Left lung (tissue), 4 donors: ENCODE measurements at regions not wholly inside any gene's neighbourhood (a gene's known extent, or its start where the extent isn't known, plus 50 kb on each side); places are given as distances from the start of the nearest gene placed in this dataset.

Source experiments
- ATAC-seq: fragments of 200-7000 bp; cut with Tn5 transposase; one replicate; pipeline ENCODE4 v1.9.1; 2020; ENCODE audit warnings: moderate library complexity
- DNase-seq, 4 donors: peaks; one replicate each; pipeline ENCODE4 v3.0.0-alpha.2; 2013 to 2020
- H3K27ac ChIP-seq, 2 donors: fragments of 200-600 bp; sonication (generic) in 1 of 2; one replicate each; pipeline versions ENCODE4 v1.5.0 to v1.8.0; 2020 to 2021
- H3K27me3 ChIP-seq, 2 donors: fragments of 200-600 bp; sonication (generic) in 1 of 2; one replicate each; pipeline versions ENCODE4 v1.5.0 to v1.8.0; 2020 to 2021
- H3K36me3 ChIP-seq, 2 donors: fragments of 200-600 bp; sonication (generic) in 1 of 2; one replicate each; pipeline versions ENCODE4 v1.5.0 to v1.8.0; 2020 to 2021
- H3K4me1 ChIP-seq, 2 donors: fragments of 200-600 bp; one replicate each; pipeline ENCODE4 v1.8.0; 2021
- H3K4me3 ChIP-seq, 2 donors: fragments of 200-600 bp; sonication (generic) in 1 of 2; one replicate each; pipeline versions ENCODE4 v1.5.0 to v1.8.0; 2020 to 2021; ENCODE audit warnings: mild to moderate bottlenecking in 1 of 2
- H3K9me3 ChIP-seq, 2 donors: fragments of 200-600 bp; sonication (generic) in 1 of 2; one replicate each; pipeline versions ENCODE4 v1.5.0 to v1.8.0; 2020 to 2021
- CTCF ChIP-seq, 2 donors: fragments of 200-600 bp; sonication (generic) in 1 of 2; IDR thresholded peaks; one replicate each; pipeline versions ENCODE4 v1.5.0 to v1.8.0; 2021; ENCODE audit warnings: antibody characterized with exemption in 2 of 2
- intact Hi-C, 2 donors: fragments of 100-400 bp; cut with DNase I; formaldehyde crosslinking; loops; one replicate each; pipeline versions ENCODE4 v1.11.2 to v1.14.2; 2022
- donor health status: DM: no; HTN: yes; CAD: no.
- donor health status: DM: no; HTN: no; CAD: no.

- DNase-seq (no peak), ATAC-seq (no peak)
- no peaks in the 10 kb centered on the region for H3K9me3 ChIP-seq
- TF ChIP-seq CTCF (IDR thresholded peaks at IDR 0.05), result no peak
- no peak overlapping the region for H3K4me3 ChIP-seq
- H3K27ac ChIP-seq, result no peak overlapping the region
- intact Hi-C loops, result no loop called here
- no peaks in the 10 kb centered on the region for H3K27me3 ChIP-seq
- H3K4me1 ChIP-seq, result no peaks in the 10 kb centered on the region
- no peaks in the 10 kb centered on the region for H3K36me3 ChIP-seq
Observed at GRCh38 chr5:100249211-100249883, 285.8 kb upstream of the FAM174A start.

- Histone ChIP-seq H3K4me3 (no peak overlapping the region), H3K27ac (no peak overlapping the region), H3K27me3 (no peaks in the 10 kb centered on the region), H3K36me3 (no peaks in the 10 kb centered on the region), H3K9me3 (peaks cover 0 to 8% of the 10 kb centered on the region in 2 donors), H3K4me1 (no peaks in the 10 kb centered on the region)
- no peak for ATAC-seq
- intact Hi-C loops, result no loop called here
- DNase-seq, result peak in 1 of 4 donors; percentile 3
- TF ChIP-seq CTCF (IDR thresholded peaks at IDR 0.05), result no peak
Observed at GRCh38 chr5:100232736-100233135, 302.4 kb upstream of the FAM174A start.

GRCh38 chr5:100188778-100189177 is 346.4 kb upstream of the FAM174A start:
- no peak for TF ChIP-seq CTCF (IDR thresholded peaks at IDR 0.05)
- Histone ChIP-seq H3K36me3 (no peaks in the 10 kb centered on the region), H3K4me1 (no peaks in the 10 kb centered on the region), H3K4me3 (no peak overlapping the region), H3K27me3 (no peaks in the 10 kb centered on the region), H3K9me3 (peaks cover 0 to 3% of the 10 kb centered on the region in 2 donors), H3K27ac (no peak overlapping the region)
- DNase-seq (no peak), ATAC-seq (no peak)
- intact Hi-C loops, result no loop called here

- ATAC-seq, result no peak
- no peak for TF ChIP-seq CTCF (IDR thresholded peaks at IDR 0.05)
- no peaks in the 10 kb centered on the region for H3K4me1 ChIP-seq
- H3K27me3 ChIP-seq, result no peaks in the 10 kb centered on the region
- H3K36me3 ChIP-seq, result no peaks in the 10 kb centered on the region
- intact Hi-C loops, result no loop called here
- H3K27ac ChIP-seq, result no peak overlapping the region
- no peak for DNase-seq
- H3K4me3 ChIP-seq, result no peak overlapping the region
- H3K9me3 ChIP-seq, result peaks cover 0 to 3% of the 10 kb centered on the region in 2 donors
Observed at GRCh38 chr5:100188339-100188738, 346.8 kb upstream of the FAM174A start.

GRCh38 chr5:100186181-100186580 is 349.0 kb upstream of the FAM174A start:
- ATAC-seq (no peak), DNase-seq (no peak)
- Histone ChIP-seq H3K36me3 (no peaks in the 10 kb centered on the region), H3K27ac (no peak overlapping the region), H3K27me3 (no peaks in the 10 kb centered on the region), H3K4me3 (no peak overlapping the region), H3K4me1 (no peaks in the 10 kb centered on the region), H3K9me3 (no peaks in the 10 kb centered on the region)
- intact Hi-C loops, result no loop called here
- TF ChIP-seq CTCF (IDR thresholded peaks at IDR 0.05), result no peak
